Transverse colon (tissue), 4 donors: ENCODE measurements at regions not wholly inside any gene's neighbourhood (a gene's known extent, or its start where the extent isn't known, plus 50 kb on each side); places are given as distances from the start of the nearest gene placed in this dataset.

ENCODE experiments used
- EP300 ChIP-seq: sonication (generic); formaldehyde crosslinking; IDR thresholded peaks from one replicate; pipeline ENCODE4 v1.6.1; 2017; ENCODE audit warnings: antibody characterized with exemption, low read depth
- POLR2A ChIP-seq: fragments of 450-650 bp; IDR thresholded peaks from one replicate; pipeline ENCODE4 v1.6.1; 2016; ENCODE audit warnings: antibody characterized with exemption, mild to moderate bottlenecking, moderate library complexity
- POLR2AphosphoS5 ChIP-seq, 3 donors: sonication (generic); formaldehyde crosslinking; IDR thresholded peaks; one replicate each; pipeline ENCODE4 v1.6.1; 2016; ENCODE audit warnings: antibody characterized with exemption in 3 of 3
- TF ChIP-seq, protein P1 (sequence below), 5 experiments: fragments of 200-600 bp in 3 of 5; fragments of 450-650 bp in 2 of 5; sonication (generic) in 3 of 5; IDR thresholded peaks; 1 replicate in 2 of 5; 2 replicates in 3 of 5; pipeline ENCODE4 v1.5.1; 2016 to 2017; ENCODE audit warnings: antibody characterized with exemption in 5 of 5, inconsistent platforms in 3 of 5, mild to moderate bottlenecking in 2 of 5, moderate library complexity in 1 of 5

DNA sequence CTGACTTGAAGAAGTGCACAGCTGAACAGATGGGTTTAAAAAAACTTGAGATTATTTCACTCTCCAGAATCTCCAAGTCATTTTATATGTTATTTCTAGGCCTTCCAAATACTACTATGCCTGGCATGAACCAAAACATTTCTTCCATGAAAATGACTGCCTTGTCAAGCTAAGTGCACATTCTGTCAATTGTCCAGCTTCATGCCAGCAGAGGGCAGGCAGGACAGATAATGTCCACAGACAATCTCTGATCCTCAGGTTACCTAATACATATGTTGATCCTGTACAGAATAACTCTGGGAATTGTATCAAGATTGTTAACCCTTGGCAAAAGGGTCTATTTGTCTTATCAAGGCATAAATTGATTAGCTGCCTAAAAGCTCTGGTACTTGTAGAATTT is 229.5 kb downstream of the AASDHPPT start:
- no peak for TF ChIP-seq POLR2AphosphoS5 (IDR thresholded peaks at IDR 0.05)
- TF ChIP-seq POLR2A = no peak
- TF ChIP-seq, protein P1, sequence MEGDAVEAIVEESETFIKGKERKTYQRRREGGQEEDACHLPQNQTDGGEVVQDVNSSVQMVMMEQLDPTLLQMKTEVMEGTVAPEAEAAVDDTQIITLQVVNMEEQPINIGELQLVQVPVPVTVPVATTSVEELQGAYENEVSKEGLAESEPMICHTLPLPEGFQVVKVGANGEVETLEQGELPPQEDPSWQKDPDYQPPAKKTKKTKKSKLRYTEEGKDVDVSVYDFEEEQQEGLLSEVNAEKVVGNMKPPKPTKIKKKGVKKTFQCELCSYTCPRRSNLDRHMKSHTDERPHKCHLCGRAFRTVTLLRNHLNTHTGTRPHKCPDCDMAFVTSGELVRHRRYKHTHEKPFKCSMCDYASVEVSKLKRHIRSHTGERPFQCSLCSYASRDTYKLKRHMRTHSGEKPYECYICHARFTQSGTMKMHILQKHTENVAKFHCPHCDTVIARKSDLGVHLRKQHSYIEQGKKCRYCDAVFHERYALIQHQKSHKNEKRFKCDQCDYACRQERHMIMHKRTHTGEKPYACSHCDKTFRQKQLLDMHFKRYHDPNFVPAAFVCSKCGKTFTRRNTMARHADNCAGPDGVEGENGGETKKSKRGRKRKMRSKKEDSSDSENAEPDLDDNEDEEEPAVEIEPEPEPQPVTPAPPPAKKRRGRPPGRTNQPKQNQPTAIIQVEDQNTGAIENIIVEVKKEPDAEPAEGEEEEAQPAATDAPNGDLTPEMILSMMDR (IDR thresholded peaks at IDR 0.05) = no peak
- TF ChIP-seq EP300 = no peak
